ENCODE measurements at regions not wholly inside any gene's neighbourhood (a gene's known extent, or its start where the extent isn't known, plus 50 kb on each side); places are given as distances from the start of the nearest gene placed in this dataset.
"Not testable (repeated sequence)": the region's sequence is repeated elsewhere in the genome, so short reads cannot be mapped to it uniquely, and the experiment has no call there.

GRCh38 chr5:114952876-114953275, 216.8 kb downstream of the TRIM36 start:
- DNase-seq: no peak

GRCh38 chr5:114949756-114950155, 220.0 kb downstream of the TRIM36 start:
- DNase-seq: no peak

DNA sequence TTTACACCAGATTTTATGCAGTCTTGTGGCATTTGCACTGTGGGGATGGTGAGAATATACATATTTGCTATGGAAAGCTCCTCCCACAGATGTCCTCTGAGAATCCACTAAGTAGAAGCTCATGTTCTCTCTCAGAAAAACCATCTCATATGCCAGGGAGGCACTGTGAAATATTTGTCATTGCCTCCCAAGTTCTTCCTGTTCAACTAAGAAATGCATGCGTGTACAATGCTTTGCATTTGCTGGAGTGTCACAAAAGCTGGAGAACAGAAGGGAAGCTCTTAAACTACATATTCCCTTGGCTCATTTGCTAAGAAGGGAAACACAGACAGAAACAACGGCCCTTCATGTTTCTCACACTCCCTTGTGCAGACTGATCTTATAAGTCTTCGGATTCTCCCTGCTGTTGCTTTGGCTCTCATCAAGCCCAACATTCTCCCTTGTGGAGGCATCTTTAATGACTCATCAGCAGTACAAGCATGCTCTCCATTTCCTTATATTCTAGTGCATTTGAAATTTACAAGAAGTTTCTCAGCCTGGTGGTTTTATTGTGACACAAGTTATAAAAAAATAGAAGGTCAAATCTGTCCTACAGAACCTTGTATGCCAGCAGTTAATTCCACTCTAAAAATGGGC, 220.6 kb downstream of the TRIM36 start:
- no peak for DNase-seq

DNA sequence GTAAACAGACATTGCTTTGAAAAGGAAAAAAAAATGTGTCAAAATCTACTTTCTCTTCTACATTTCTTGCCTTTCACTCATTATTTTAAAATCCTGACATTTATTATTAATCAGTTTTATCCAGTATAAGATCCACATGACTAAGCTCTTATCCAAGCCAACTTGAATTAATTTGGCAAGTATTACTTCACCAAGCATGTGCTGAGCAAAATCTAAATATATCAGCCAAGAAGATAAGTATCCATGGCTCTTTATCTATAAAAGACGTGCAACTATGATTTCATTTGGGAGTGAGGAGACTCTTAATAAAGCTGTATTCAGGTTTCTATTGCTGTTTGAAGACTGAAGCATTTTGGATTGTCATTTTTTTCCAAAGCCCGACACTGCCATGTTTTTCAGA, 221.3 kb downstream of the TRIM36 start:
- no peak for DNase-seq

GRCh38 chr5:114940709-114941108, 229.0 kb downstream of the TRIM36 start:
- DNase-seq: no peak

GRCh38 chr5:114935490-114935889, 234.2 kb downstream of the TRIM36 start:
- no peak for DNase-seq

- DNase-seq: no peak
Observed at GRCh38 chr5:114928644-114929462, 240.9 kb downstream of the TRIM36 start.

DNA sequence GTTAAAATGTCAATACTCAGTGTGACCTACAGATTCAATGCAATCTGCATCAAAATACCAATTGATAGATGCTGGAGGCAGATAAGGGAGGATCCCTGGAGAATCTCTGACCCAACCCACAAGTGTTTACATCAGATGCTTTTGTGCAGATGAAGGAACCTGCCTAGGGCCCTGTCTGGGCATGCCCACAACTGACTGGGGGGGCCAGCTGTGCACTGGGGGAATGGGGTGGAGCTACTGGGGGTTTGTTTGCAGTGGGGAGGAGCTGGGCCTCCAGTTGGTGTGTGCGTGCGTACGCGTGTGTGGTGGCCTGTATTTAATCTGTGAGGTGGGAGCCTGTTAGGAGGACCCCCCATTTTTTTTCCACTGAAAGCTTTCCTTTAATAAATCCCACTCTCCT, 244.9 kb downstream of the TRIM36 start:
- no peak for DNase-seq

DNA sequence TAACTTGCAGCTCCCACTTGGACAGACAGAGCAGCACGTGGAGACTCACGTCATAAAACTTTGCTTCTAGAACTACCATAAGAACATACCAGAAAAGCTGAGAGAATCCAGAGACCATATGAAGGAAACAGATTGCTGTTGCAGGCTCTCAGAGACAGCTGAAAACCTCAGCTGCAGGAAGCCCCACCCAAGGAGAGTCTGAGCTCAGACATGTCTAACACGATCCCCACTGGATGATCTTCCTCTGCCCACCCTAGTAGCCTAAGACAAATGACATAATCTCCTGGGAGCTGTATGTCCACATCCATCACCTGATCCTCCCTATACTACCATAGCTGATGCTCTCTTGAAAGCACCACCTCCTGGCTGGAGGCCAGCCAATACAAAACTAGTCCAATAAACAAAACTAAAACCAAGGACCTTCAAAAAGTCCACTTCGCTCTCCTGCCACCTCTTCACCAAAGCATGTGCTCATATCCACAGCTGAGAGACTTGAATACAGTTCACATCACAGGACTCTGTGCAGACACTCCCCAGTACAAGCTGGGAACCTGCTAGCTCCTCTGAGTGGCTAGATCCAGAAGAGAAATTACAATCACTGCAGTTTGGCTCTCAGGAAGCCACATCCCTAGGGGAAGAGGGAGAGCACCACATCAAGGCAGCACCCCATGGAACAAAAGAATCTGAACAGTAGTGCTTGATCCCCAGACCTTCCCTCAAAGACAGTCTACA, 257.4 kb downstream of the TRIM36 start:
- no peak for DNase-seq

GRCh38 chr5:114910727-114911126, 259.0 kb downstream of the TRIM36 start:
- no peak for DNase-seq

GRCh38 chr5:114909424-114909823, 260.3 kb downstream of the TRIM36 start:
- no peak for DNase-seq

- no peak for DNase-seq
Observed at GRCh38 chr5:114903767-114904166, 265.9 kb downstream of the TRIM36 start.

GRCh38 chr5:114898602-114899001, 271.1 kb downstream of the TRIM36 start:
- no peak for DNase-seq

- no peak for DNase-seq
Observed at GRCh38 chr5:114883675-114884074, 286.0 kb downstream of the TRIM36 start.

DNA sequence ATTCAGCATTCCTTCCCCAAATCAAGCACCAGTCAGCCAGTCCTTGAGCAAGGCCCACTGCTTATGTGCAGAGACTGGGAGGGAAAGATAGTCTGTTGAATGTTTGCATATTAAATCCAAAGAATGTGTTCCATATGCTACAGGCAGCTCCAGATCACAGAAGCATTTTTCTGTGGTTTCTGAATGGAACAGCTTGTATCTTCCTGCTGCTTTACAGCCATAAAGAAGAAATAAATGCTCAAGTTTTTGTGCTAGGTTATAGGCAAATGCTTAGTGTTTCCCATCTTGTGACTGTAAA, 310.3 kb downstream of the TRIM36 start:
- no peak for DNase-seq

DNA sequence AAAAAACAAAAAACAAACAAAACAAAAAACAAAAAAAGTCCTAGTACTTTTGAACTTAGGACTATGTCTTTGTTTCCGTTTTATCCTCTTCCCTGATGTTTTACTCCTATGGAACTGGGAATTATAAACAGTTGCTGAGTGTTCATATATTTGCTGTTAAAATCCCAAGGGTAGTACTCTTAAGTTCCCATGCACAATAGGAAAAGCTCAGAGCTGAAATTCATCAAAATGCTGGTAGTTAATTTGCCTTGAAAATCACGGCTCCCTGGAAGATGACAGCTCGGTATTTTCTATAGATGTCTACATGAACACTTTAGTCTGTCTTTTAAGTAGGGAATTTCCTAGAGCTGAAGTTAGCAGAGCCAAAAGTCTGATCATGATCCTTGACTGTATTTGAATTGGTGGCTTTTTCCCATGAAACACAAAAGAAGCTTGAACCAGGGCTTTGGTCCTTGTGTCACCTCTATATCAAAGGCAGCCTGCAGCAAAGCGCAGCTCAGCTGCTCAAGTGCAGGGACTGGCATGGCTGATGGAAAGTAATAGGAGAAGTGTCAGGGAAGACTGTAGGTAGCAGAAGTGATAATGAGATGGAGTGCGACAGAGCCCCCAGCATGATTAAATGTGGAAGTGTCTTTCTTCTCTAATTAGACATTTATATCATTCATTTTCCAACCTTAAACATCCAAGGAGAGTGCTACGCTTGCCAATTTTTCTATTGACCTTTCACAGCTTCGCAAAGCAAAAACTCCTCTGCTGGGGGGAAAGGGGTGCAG, 310.9 kb downstream of the TRIM36 start:
- no peak for DNase-seq

GRCh38 chr5:114857941-114858551, 311.7 kb downstream of the TRIM36 start:
- DNase-seq: no peak

DNA sequence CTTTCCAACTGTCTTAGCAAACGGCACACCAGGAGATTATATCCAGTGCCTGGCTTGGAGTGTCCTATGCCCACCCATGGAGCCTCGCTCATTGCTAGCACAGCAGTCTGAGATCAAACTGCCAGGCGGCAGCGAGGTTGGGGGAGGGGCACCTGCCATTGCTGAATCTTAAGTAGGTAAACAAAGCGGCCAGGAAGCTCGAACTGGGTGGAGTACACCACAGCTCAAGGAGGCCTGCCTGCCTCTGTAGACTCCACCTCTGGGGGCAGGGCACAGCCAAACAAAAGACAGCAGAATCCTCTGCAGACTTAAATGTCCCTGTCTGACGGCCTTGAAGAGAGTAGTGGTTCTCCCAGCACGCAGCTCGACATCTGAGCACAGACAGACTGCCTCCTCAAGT, 325.0 kb downstream of the TRIM36 start:
- DNase-seq: not testable (repeated sequence)

GRCh38 chr5:114839360-114839759, 330.3 kb downstream of the TRIM36 start:
- no peak for DNase-seq

- no peak for DNase-seq
Observed at GRCh38 chr5:114838937-114839336, 330.8 kb downstream of the TRIM36 start.

DNA sequence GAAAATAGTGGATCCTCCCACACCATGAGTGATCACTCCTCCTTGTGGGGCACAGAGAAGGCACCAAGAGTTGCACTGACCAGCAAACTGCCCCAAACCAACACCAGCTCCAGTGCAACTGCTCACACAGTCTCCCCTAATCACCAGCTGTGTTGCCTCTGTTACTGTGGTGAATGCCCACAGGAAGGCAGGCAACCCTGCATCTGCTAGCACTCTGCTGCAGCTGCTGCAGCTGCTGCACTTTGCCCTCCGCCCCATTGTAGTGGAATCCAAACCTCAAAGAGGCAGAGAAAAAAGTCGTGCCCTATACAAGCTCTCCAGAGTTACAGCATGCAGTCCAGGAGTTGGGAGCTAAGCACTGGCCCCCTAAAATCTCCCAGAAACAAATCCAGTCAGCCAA, 339.6 kb downstream of the TRIM36 start:
- DNase-seq: no peak

DNA sequence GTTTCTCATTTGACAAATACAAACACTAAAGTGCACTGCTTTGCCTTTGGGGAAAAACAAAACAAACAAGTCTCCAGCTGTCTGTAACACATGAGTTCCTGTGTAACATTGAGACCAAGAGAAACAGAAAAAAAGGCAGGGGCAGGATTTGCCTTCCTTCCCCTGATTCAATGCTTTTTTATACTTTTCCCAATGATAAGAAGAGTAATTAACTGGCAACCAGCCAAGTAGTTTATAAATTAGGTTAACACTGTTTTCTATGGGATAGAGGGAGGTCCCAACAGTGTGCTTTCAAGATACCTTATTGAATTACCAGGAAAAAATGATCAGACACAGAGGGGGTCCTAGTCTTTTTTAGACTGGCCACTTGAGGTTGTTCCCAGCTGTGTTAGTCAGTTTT, 346.8 kb downstream of the TRIM36 start:
- no peak for DNase-seq

GRCh38 chr5:114822436-114822835, 347.3 kb downstream of the TRIM36 start:
- no peak for DNase-seq
